GM12874 (cell line): ENCODE measurements at regions not wholly inside any gene's neighbourhood (a gene's known extent, or its start where the extent isn't known, plus 50 kb on each side); places are given as distances from the start of the nearest gene placed in this dataset.

Experiments used
- TF ChIP-seq, protein P1 (sequence below): IDR thresholded peaks from 2 replicates; pipeline ENCODE4 v1.5.1; 2011; ENCODE audit warnings: low read depth, mild to moderate bottlenecking, control low read depth, low read length, moderate library complexity; ENCODE audit not compliant: insufficient read depth

DNA sequence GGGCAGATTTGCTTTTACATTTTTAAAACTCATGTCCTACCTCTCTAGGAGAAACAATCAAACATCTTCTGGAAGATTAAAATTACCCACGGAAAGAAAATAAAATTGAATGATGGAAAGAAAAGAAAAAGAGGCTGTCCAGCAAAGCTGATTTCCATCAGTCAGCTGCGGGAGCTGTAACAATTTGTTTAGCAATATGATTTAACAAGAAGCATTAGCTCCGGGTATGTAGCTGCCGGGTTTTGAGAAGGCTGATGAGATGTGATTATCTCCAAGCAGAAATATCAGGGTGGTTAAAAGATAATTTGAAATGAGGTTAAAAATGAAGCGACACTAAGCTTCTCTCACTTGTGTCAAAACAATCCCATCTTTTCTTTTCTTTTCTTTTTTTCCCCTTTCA is 608.9 kb upstream of the SALL1 start:
- TF ChIP-seq, protein P1, sequence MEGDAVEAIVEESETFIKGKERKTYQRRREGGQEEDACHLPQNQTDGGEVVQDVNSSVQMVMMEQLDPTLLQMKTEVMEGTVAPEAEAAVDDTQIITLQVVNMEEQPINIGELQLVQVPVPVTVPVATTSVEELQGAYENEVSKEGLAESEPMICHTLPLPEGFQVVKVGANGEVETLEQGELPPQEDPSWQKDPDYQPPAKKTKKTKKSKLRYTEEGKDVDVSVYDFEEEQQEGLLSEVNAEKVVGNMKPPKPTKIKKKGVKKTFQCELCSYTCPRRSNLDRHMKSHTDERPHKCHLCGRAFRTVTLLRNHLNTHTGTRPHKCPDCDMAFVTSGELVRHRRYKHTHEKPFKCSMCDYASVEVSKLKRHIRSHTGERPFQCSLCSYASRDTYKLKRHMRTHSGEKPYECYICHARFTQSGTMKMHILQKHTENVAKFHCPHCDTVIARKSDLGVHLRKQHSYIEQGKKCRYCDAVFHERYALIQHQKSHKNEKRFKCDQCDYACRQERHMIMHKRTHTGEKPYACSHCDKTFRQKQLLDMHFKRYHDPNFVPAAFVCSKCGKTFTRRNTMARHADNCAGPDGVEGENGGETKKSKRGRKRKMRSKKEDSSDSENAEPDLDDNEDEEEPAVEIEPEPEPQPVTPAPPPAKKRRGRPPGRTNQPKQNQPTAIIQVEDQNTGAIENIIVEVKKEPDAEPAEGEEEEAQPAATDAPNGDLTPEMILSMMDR = no peak

- TF ChIP-seq, protein P1 = no peak
These were observed 608.3 kb upstream of the SALL1 start for GRCh38 chr16:51759329-51759728.

DNA sequence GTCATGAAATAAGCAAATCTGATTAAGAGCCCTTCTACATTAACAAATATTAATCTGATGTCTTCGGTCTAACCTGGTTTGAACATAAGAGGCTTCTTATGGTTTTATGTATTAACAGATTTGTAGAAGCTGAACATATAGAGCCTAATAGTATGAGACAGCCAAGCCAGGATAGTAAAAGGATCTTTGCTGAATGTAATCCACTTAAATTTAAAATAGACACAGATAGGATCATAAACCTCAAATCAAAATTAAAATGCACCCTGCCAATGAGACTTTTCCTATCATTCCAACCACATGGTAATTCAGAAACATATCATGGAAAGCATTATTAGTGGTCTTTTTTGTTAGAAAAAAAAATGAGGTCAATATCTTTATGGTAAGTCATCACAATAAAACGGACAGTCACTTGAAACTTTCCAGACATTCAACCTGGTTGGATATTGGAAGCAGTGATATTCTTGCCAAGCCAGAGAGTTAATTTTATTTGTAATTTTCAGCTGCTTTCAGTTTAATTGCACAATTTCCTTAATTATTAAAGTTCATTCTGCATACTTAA is 606.9 kb upstream of the SALL1 start:
- TF ChIP-seq, protein P1 = no peak

DNA sequence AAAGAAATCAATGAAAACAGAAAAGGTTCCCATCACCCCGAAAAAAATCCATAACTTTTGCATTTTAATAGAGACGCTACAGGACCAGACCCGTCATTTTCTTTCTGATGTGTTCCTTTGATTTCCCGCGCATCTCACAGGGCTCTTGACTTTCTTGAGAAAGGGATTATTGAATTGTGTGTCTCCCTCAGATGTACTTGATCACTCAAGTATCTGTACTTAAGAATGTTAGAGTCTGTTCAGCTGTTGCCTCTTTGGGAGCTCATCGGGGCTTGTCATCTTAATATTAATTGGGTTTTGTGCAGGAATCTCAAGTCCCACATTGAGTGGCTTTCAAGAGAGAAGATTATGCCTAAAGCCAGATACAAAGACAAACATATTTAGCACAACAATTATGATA is 606.4 kb upstream of the SALL1 start:
- TF ChIP-seq, protein P1 = no peak

DNA sequence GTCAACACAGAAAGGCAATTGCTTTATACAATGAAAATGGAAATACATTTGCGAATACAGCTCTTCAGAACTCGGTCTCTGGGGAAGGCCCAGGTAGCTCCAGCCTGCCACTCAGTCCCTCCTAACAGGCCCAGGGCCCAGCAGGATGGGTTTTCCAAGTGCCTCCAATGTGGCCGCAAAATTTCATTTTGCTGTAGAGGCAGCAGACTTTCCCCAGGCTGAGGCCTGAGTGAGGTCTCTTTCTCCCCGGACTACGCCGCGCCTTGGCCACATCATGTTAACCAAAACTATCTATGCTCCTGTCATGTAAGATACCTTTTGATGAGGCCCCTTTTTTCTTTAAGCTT is 606.0 kb upstream of the SALL1 start:
- TF ChIP-seq, protein P1 = no peak

DNA sequence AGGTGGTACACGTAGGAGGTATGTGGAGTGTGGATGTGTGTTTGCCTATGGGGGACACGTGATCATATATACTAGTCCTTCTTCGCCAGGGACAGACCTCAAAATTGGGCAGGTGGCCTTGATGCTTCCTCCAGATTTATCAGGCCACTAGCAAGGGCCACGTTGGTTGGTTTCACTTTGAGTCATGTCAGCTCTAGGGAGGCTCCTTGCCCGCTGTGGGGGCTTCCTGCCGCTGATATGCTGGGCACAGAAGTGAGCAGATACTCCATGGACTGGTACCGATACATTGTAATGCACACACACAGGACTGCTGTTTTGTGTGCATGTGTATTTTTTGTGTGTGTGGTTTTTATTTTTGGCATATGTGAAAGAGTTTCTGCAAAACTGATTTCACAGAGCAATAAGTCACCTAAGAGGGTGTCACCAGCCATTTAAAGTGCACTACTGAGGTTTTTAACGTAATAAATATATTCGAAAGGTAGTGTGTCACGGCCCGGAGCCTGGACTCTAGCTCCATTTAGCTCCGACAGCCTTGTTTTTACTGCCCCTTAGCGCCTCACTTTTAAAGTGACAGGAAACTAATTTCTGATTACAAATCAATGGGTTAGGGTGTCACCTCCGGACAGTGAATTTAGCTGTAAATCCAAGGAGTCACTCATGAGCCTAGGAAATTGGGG is 605.5 kb upstream of the SALL1 start:
- TF ChIP-seq, protein P1 = no peak

DNA sequence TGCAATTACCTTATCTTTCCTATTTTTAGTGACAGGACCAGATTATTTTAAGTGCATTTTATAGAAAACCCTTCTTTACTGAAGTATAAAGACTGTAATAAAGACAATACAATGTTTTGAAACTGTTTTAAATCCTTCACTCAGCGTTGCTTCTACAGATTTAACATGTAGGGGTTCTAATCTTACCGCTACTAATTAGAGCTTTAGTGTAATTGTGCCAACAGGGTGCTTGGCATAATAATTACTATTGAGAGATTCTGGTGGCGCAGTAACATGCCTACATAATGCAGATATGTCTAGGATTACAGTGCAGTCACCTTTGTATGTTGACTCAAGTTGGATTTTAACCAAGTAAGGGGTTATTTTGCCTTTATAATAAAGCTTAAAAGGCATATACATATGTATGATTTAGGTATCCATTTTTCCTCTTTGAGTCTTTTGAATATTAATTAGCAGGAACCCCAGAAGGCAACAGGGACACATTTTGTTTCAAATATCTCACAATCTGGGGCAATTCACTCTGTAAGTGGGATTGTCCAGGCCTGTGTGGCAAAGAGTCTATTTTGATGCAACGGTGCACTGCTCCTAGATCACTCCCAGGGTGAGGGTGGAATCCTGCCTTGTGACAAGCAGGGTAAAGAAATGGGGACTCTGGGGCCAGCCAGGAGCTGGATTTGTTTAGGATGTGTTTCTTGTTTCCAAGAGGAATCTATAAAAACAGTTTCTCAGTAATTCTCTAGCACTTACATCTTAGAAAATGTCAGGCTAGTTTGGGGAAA is 604.7 kb upstream of the SALL1 start:
- TF ChIP-seq, protein P1 = no peak
